ENCODE measurements at regions not wholly inside any gene's neighbourhood (a gene's known extent, or its start where the extent isn't known, plus 50 kb on each side); places are given as distances from the start of the nearest gene placed in this dataset.
"Not testable (repeated sequence)": the region's sequence is repeated elsewhere in the genome, so short reads cannot be mapped to it uniquely, and the experiment has no call there.

- H3K9me3 ChIP-seq (replicated peaks; ENCODE audit: control insufficient read depth, low read depth, low read length): no peaks in the 10 kb centered on the region
- DNase-seq: no peak
- H3K36me3 ChIP-seq (ENCODE audit: control insufficient read depth, insufficient read depth, low read length): no peaks in the 10 kb centered on the region
- H3K4me3 ChIP-seq (ENCODE audit: low read length): no peak overlapping the region
- no CpG with 5 or more reads among the region's 2 CpGs for WGBS (ENCODE audit: insufficient coverage)
- H3K27me3 ChIP-seq (ENCODE audit: control insufficient read depth, insufficient read depth, low read length): no peaks in the 10 kb centered on the region
- H3K27ac ChIP-seq (ENCODE audit: low read length): no peak overlapping the region
- no peaks in the 10 kb centered on the region for H3K4me1 ChIP-seq (ENCODE audit: control insufficient read depth, insufficient read depth, low read length)
Measured at GRCh38 chr7:106512217-106512616, 148.7 kb downstream of the CCDC71L start.

DNA sequence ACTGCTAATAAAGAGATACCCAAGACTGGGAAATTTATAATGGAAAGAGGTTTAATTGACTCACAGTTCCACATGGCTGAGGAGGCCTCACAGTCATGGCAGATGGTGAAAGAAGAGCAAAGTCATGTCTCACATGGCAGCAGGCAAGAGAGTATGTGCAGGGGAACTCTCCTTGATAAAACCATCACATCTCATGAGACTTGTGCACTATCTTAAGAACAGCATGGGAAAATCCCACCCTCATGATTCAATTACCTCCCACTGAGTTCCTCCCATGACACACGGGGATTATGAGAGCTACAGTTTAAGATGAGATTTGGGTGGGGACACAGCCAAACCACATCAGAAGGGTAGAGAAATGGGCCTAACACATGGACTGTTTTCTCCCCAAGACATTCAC, 156.3 kb downstream of the CCDC71L start:
- no peak overlapping the region for H3K27ac ChIP-seq (ENCODE audit: low read length)
- no peak for DNase-seq
- WGBS (ENCODE audit: insufficient coverage): no CpG with 5 or more reads among the region's 1 CpG

GRCh38 chr7:106504207-106504606, 156.8 kb downstream of the CCDC71L start:
- no peaks in the 10 kb centered on the region for H3K4me1 ChIP-seq (ENCODE audit: control insufficient read depth, insufficient read depth, low read length)
- no peak for DNase-seq
- no peak overlapping the region for H3K4me3 ChIP-seq (ENCODE audit: low read length)
- no peaks in the 10 kb centered on the region for H3K9me3 ChIP-seq (replicated peaks; ENCODE audit: control insufficient read depth, low read depth, low read length)
- H3K36me3 ChIP-seq (ENCODE audit: control insufficient read depth, insufficient read depth, low read length): no peaks in the 10 kb centered on the region
- 78% methylated on average over 1 of the region's 3 CpGs for WGBS (ENCODE audit: insufficient coverage)
- H3K27me3 ChIP-seq (ENCODE audit: control insufficient read depth, insufficient read depth, low read length): no peaks in the 10 kb centered on the region
- no peak overlapping the region for H3K27ac ChIP-seq (ENCODE audit: low read length)

More for the DNA sequence above, 156.3 kb downstream of the CCDC71L start:
- Histone ChIP-seq H3K36me3 (ENCODE audit: control insufficient read depth, insufficient read depth, low read length) (no peaks in the 10 kb centered on the region), H3K9me3 (replicated peaks; ENCODE audit: control insufficient read depth, low read depth, low read length) (no peaks in the 10 kb centered on the region), H3K4me1 (ENCODE audit: control insufficient read depth, insufficient read depth, low read length) (no peaks in the 10 kb centered on the region), H3K27me3 (ENCODE audit: control insufficient read depth, insufficient read depth, low read length) (no peaks in the 10 kb centered on the region), H3K4me3 (ENCODE audit: low read length) (no peak overlapping the region)

GRCh38 chr7:106503626-106504025, 157.3 kb downstream of the CCDC71L start:
- no peak overlapping the region for H3K27ac ChIP-seq (ENCODE audit: low read length)
- no CpG with 5 or more reads among the region's 3 CpGs for WGBS (ENCODE audit: insufficient coverage)
- no peaks in the 10 kb centered on the region for H3K4me1 ChIP-seq (ENCODE audit: control insufficient read depth, insufficient read depth, low read length)
- no peak overlapping the region for H3K4me3 ChIP-seq (ENCODE audit: low read length)
- no peaks in the 10 kb centered on the region for H3K36me3 ChIP-seq (ENCODE audit: control insufficient read depth, insufficient read depth, low read length)
- no peak for DNase-seq
- no peaks in the 10 kb centered on the region for H3K9me3 ChIP-seq (replicated peaks; ENCODE audit: control insufficient read depth, low read depth, low read length)
- no peaks in the 10 kb centered on the region for H3K27me3 ChIP-seq (ENCODE audit: control insufficient read depth, insufficient read depth, low read length)

DNA sequence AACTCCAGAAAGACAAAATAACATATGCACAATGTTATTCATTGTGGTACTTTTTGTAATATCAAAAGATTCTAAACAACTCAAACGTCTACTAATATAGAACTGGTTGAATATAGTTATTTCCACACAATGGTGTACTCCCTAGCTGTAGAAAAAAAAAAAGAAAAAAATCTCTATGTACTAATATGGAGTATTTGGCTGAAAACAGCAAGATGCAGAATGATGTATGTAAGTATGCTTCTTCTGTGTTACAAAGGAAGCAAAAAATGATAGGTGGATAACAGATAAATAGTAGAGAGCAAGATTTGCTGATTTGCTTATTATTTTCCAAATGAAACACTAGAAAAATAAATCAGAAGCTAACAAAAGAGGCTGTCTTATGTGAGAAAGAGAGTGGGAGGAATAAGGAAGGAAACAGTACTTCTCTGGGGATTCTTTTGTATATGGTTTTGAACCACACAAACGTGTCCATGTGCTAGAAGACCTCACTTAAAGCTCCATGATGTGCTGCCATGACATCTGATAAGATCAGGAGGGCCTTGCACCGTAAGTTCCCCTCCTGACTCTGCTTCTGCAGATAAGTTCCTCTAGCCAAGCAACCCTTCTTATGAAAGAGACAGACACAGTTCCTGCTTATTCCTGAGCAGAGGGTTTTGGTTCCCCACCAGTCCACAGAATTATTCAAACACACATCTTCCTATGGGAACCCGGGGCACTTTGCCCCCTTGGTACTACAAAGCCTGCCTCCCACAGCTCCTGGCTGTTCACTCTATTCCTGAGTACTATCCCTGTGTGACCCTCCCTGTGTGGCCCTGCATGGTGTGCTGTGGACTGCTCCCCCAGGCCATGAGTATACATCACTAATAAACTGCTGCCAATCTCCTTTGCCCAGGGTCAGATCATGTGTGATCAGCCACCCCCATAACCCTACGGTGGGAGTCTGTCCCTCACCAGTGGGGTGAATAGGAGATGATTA, 159.1 kb downstream of the CCDC71L start:
- no peaks in the 10 kb centered on the region for H3K36me3 ChIP-seq (ENCODE audit: control insufficient read depth, insufficient read depth, low read length)
- no peaks in the 10 kb centered on the region for H3K9me3 ChIP-seq (replicated peaks; ENCODE audit: control insufficient read depth, low read depth, low read length)
- H3K4me3 ChIP-seq (ENCODE audit: low read length): no peak overlapping the region
- no peaks in the 10 kb centered on the region for H3K27me3 ChIP-seq (ENCODE audit: control insufficient read depth, insufficient read depth, low read length)
- H3K4me1 ChIP-seq (ENCODE audit: control insufficient read depth, insufficient read depth, low read length): no peaks in the 10 kb centered on the region
- DNase-seq: no peak
- WGBS (ENCODE audit: insufficient coverage): 57% methylated on average over 3 of the region's 5 CpGs
- no peak overlapping the region for H3K27ac ChIP-seq (ENCODE audit: low read length)

DNA sequence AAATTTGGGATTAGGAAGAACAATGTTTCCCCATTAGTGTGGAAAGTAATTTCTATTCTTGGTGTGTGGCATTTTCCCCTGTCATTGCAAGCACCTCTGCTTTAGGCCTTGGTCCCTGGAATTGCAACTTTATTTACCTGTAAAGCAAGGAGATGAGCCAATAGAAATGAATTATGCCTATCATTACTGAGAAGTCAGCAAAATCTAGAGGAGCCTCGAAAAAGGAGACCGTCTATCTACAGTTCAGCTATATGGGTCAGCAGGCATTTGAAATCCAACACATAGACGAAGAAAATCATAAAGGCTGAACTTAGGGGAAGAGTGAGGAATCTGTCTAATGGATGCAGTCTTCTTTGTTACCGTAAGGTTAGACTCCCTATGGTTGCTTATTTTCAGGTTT, 161.1 kb downstream of the CCDC71L start:
- no peaks in the 10 kb centered on the region for H3K9me3 ChIP-seq (replicated peaks; ENCODE audit: control insufficient read depth, low read depth, low read length)
- no peaks in the 10 kb centered on the region for H3K36me3 ChIP-seq (ENCODE audit: control insufficient read depth, insufficient read depth, low read length)
- H3K27ac ChIP-seq (ENCODE audit: low read length): no peak overlapping the region
- no peak overlapping the region for H3K4me3 ChIP-seq (ENCODE audit: low read length)
- DNase-seq: no peak
- 90% methylated on average over 2 of the region's 4 CpGs for WGBS (ENCODE audit: insufficient coverage)
- H3K27me3 ChIP-seq (ENCODE audit: control insufficient read depth, insufficient read depth, low read length): no peaks in the 10 kb centered on the region
- no peaks in the 10 kb centered on the region for H3K4me1 ChIP-seq (ENCODE audit: control insufficient read depth, insufficient read depth, low read length)

- not testable (repeated sequence) for H3K27me3 ChIP-seq (ENCODE audit: control insufficient read depth, insufficient read depth, low read length); H3K27ac ChIP-seq (ENCODE audit: low read length); H3K9me3 ChIP-seq (replicated peaks; ENCODE audit: control insufficient read depth, low read depth, low read length); H3K4me3 ChIP-seq (ENCODE audit: low read length); H3K36me3 ChIP-seq (ENCODE audit: control insufficient read depth, insufficient read depth, low read length); DNase-seq; H3K4me1 ChIP-seq (ENCODE audit: control insufficient read depth, insufficient read depth, low read length)
- no CpG with 5 or more reads among the region's 2 CpGs for WGBS (ENCODE audit: insufficient coverage)
Measured at GRCh38 chr7:106498005-106498404, 163.0 kb downstream of the CCDC71L start.

GRCh38 chr7:106493041-106493731, 167.8 kb downstream of the CCDC71L start:
- no peak overlapping the region for H3K27ac ChIP-seq (ENCODE audit: low read length)
- DNase-seq: no peak
- 81% methylated on average over 4 of the region's 9 CpGs for WGBS (ENCODE audit: insufficient coverage)
- H3K9me3 ChIP-seq (replicated peaks; ENCODE audit: control insufficient read depth, low read depth, low read length): no peaks in the 10 kb centered on the region
- no peaks in the 10 kb centered on the region for H3K36me3 ChIP-seq (ENCODE audit: control insufficient read depth, insufficient read depth, low read length)
- no peaks in the 10 kb centered on the region for H3K27me3 ChIP-seq (ENCODE audit: control insufficient read depth, insufficient read depth, low read length)
- H3K4me1 ChIP-seq (ENCODE audit: control insufficient read depth, insufficient read depth, low read length): no peaks in the 10 kb centered on the region
- no peak overlapping the region for H3K4me3 ChIP-seq (ENCODE audit: low read length)

- Histone ChIP-seq H3K4me1 (ENCODE audit: control insufficient read depth, insufficient read depth, low read length) (no peaks in the 10 kb centered on the region), H3K4me3 (ENCODE audit: low read length) (no peak overlapping the region), H3K27me3 (ENCODE audit: control insufficient read depth, insufficient read depth, low read length) (no peaks in the 10 kb centered on the region), H3K36me3 (ENCODE audit: control insufficient read depth, insufficient read depth, low read length) (no peaks in the 10 kb centered on the region), H3K27ac (ENCODE audit: low read length) (no peak overlapping the region), H3K9me3 (replicated peaks; ENCODE audit: control insufficient read depth, low read depth, low read length) (no peaks in the 10 kb centered on the region)
- 91% methylated on average over 4 of the region's 5 CpGs for WGBS (ENCODE audit: insufficient coverage)
- no peak for DNase-seq
Measured at GRCh38 chr7:106488465-106488864, 172.5 kb downstream of the CCDC71L start.

- Histone ChIP-seq H3K9me3 (replicated peaks; ENCODE audit: control insufficient read depth, low read depth, low read length) (no peaks in the 10 kb centered on the region), H3K27me3 (ENCODE audit: control insufficient read depth, insufficient read depth, low read length) (no peaks in the 10 kb centered on the region), H3K4me1 (ENCODE audit: control insufficient read depth, insufficient read depth, low read length) (no peaks in the 10 kb centered on the region), H3K27ac (ENCODE audit: low read length) (no peak overlapping the region), H3K4me3 (ENCODE audit: low read length) (no peak overlapping the region), H3K36me3 (ENCODE audit: control insufficient read depth, insufficient read depth, low read length) (no peaks in the 10 kb centered on the region)
- no peak for DNase-seq
Measured at GRCh38 chr7:106487892-106488291, 173.1 kb downstream of the CCDC71L start.

Measured in muscle of leg (tissue), 3 donors.